ENCODE measurements at regions not wholly inside any gene's neighbourhood (a gene's known extent, or its start where the extent isn't known, plus 50 kb on each side); places are given as distances from the start of the nearest gene placed in this dataset.
"Not testable (repeated sequence)": the region's sequence is repeated elsewhere in the genome, so short reads cannot be mapped to it uniquely, and the experiment has no call there.

DNA sequence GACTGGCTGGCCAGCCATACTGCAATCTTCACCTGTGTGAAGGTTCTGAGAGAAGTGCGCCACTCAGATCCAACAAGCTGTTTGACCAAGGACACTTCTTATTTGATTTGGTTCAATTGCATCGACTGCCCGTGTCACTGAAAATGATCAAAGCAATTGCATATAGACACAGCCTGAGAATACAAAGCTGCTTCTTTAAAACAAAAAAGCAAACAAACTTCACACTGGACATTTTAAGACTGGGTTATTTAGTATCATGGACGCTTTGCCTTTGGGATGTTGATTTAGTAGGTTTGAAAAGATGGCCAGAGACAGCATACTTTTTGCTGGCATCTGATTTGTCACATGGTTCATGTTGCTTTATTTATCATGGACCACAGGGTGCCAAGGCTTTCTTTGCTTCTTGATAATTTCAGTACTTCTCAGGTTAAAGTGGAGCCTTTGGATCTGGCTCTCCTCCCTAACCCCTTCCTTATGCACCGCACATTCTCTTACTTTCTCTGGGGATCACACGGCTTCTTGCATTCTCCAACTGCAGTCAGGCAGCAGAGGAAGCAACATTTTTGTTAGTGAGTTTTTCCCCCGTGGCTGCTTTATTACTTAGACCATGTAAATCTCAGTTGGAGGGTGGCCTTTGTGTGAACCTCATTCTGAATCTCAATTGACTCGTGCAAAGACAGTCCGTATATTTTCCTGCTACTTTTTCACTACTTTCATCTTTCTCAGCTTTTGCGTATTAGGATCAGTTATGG is 151.0 kb downstream of the CD47 start:
- no peak for DNase-seq

DNA sequence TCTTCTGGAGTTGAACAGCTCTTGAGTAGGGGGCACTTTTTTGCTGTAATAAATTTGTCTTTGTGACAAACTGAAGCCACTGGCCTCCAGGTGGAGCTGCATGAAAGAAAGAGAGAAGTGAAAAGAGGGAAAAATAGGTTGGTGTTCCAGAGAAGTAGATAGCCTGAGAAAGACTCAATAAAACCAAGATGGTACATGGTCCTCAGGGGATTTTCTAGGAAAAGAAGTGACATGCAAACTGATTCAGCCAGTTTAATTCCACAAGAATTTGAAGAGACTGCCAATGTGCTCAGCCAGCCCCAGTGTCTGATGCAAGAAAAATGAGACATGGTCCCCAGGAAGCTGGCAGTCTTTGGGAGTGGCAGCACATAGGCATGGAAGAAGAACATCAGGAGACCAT is 152.7 kb downstream of the CD47 start:
- DNase-seq: peak; percentile 40

DNA sequence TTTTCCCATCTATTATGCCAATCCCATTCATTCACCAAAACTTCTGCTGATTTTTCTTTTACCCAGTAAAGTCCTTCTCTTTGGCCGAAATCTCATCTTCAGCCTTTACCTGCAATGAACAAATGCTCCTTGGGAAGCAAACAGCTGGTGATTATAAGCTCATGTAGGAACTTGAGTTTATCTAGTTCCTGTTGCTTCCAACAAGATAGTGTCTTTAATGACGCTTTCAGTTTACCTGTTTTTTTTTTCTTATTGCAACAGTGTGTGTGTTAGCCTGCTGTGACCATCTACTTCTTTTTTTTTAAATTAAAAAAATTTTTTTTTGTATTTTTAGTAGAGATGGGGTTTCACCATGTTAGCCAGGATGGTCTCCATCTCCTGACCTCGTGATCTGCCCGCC is 156.0 kb downstream of the CD47 start:
- DNase-seq: no peak

DNA sequence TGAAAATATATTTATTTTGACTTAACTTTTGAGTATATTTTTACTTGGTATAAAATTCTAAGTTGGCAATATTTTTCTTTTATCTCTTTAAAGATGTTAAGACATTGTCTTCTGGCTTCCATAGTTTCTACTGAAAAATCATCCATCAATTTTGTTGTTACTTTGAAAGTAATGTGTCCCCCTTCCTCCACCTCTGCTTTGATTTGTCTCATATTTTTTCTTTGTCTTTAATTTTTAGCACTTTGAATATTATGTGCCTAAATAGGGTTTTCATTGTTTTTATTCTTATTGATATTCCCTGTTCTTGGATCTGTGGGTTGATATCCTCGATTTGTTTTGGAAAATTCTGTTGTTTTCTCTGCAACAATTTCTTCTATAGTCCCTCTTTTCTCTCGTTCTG is 157.4 kb downstream of the CD47 start:
- no peak for DNase-seq

DNA sequence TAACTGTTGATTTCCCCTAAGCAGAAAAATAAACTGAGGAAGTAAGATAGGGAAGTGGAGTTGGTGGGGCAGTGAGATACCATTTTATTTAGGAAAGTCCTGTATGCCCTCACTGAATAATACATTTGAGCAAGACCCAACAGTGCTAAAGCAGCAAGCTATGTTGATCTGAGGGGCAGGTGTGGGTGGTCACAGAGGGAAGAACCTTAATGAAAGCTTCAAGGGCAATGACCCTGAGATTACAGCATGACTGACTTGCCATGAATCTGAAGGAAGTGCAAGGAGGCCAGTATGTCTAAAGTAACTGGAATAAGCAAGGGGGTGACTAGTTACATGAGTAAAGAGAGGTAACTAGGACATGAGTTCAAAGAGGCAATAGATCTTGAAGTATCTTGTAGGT is 159.5 kb downstream of the CD47 start:
- no peak for DNase-seq

DNA sequence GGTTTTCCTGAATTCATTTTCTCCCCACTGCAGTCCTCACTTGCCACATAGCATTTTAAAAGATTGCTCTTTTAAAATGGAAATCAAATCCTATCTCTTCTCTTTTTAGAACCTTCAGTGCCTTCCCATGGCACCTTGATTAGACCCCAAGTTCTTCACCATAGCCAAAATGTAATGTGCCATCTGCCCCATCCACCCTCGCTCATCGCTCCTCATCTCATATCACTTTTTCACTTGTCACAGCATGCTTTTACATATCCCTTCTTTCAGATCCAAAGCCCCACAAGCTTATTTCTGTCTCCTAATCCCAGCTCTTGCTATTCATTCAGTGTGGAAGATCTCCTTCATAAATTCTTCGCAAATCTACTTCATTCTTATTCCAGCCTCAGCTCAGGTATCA is 161.7 kb downstream of the CD47 start:
- no peak for DNase-seq

DNA sequence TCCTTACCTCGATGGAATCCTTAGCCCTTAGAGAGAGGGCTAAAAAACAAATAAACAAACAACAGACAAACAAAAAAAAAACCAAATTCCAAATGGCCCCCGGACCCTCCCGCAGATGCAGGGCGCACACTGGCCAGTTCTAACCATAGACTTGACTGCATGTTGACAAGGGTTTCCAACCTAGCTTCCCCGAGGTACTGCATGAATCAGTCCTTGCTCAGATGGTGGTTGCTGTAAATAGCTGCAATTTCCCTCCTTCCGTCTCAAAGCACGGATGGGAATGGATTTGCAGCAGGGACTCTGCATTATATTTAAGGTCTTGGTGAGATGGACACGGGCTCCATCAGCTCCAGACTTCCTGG is 162.8 kb downstream of the CD47 start:
- DNase-seq: no peak

DNA sequence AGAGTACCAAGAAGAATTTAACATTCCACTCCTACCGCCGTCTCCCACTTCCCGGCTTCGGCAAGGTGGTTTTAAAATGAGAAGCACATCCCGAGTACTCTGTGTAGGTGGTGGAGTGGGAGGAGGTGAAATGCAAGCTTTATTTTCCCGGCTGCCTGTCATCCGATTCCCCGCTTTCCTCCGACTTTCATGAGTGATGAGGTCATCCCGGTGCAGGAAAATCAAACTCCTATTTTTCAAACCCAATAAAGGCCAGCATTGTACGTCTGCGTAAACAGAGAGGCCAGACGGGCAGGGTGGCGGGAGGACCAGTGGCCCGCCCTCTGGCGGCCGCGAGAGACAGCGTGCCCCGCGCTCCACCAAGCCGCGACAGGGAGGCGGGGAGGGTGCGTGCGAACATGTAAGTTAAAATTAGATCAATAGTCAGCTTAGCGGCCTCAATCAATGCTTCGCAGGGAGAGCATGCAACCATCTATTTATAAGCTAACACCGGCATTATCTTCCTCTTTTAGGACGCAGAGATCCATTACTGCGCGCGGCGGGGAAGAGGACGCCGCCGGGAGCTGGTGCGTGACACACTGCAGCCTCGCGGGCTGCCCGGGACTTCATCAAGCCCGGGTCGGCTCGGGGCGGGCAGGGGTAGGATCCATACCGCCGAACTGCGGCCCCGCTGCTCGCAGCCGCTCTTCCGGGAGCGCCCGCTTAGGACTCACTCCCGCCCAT is 163.3 kb downstream of the CD47 start:
- peak; percentile 60 for DNase-seq

DNA sequence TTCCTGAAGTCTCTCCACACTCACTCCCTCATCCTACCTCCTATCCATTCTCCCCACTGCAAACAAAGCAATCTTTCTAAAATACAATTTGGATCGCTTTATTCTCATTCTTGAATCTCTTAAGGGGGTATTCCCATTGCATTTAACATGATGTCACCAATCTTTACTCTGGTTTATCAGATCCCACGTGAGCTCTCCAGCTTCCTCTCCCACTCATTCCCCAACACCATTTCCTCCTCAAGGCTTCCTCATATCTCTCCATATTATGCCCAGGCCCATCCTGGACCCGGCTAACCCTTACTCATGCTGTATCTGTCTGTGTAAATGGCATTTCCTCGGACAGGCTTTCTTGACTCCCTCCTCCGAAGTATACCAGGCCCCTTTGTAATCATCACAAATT is 165.0 kb downstream of the CD47 start:
- DNase-seq: no peak

DNA sequence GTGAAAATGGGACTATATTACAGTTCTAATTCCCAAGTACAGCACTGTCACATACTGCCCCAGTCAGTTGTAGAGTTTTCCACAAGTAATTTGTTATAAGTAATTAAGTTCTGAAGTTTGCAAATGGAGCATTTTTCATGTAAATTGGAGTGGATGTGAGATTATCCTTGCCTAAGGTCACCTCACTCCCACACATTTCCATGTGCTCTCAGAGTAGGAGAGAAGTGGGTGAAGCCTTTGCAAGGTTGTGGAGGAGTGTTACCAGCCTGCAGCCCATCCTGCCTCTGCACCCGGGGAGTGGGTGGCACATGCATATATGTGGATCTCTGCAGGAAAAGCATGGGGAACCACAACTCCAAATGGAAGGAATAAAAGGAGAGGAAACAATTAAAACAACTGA is 169.8 kb downstream of the CD47 start:
- DNase-seq: no peak

DNA sequence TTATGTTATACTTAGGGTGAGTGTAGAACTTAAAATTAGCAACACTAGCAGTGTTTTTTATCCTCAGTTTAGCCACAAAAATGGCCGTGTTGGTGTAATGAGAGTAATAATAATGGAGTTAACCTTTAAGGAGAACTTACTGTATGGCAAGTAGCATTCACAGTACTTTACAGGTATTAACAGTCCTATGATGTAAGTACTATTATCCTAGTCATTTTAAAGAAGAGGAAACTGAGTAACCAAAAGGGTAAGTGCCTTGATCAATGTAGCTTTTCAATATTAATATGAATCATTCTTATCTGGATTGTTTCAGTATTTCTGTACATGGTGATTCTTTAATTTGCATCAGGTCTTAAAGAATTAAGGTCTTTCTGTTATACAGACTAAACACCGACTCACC is 170.3 kb downstream of the CD47 start:
- no peak for DNase-seq

DNA sequence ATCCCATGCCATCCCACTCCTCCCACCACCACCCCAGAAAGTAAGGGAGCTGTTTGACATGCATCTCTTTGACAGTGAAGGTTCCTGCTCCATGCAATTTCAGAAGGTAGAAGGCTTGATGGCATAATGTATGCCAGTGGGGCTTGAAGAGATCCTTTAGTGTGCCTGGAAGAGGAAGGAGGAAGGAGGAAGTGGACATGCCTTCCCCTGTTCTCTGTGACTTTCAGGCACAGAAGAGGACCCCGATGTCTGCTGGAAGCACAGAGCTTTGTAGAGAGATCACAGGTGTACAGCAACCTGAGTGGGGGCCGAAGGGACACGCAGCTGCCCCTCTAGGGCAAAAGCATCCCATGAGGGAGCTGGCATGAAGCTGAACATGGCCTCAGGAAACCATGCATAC is 171.6 kb downstream of the CD47 start:
- DNase-seq: no peak

DNA sequence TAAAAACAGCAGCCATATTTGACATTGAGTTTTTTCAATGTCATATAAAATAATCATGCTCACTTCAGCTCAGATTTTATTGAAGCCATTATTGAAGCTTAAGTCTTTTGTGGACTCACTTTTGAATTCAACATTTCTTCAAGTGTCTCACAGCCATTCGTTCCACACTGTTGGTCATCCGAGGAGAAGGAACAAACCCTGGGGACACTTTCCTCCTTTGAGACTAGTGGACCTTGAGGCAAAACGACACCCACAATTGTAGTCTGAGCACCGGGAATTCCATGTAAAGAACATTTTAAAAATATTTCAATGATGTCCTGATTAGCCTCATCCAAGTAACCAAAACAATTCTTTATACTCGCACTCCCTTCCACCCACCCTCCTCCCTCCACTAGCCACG is 174.7 kb downstream of the CD47 start:
- DNase-seq: no peak

DNA sequence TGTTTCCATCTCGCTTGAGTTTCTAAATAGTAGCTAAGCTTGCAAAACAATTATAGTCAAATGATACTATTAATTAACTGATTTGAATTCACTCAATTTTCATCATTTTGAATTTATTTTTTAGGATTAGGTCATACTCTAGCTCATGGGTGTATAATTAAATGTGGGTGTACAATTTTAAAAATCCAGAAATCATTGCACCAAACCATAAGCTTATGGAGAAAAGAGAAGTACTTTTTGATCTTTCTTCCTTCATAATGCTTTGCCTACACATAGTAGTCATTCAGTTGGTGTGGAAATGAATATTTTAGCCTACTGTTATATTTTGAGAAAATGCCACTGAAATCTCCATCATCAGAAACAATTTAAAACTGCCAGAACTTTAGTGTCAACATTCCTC is 175.1 kb downstream of the CD47 start:
- no peak for DNase-seq

DNA sequence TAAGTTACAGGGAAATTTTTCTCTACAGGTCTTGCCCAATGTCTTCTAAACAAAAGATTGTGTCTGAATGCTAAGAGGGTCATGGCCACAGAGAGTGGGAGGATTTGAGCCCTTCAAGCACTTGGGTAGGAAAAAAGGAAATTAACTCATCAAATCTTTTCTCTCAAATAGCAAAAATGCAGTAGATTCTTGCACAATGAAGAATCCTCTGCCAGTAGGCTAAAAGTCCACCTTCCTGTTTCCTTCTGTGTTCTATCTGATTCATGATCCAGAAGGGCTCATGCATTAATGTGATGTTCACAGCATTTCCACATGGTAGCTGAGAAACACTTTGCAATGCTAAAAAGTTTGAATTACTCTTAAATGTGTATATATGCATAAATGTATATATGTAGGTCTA is 177.1 kb downstream of the CD47 start:
- no peak for DNase-seq

DNA sequence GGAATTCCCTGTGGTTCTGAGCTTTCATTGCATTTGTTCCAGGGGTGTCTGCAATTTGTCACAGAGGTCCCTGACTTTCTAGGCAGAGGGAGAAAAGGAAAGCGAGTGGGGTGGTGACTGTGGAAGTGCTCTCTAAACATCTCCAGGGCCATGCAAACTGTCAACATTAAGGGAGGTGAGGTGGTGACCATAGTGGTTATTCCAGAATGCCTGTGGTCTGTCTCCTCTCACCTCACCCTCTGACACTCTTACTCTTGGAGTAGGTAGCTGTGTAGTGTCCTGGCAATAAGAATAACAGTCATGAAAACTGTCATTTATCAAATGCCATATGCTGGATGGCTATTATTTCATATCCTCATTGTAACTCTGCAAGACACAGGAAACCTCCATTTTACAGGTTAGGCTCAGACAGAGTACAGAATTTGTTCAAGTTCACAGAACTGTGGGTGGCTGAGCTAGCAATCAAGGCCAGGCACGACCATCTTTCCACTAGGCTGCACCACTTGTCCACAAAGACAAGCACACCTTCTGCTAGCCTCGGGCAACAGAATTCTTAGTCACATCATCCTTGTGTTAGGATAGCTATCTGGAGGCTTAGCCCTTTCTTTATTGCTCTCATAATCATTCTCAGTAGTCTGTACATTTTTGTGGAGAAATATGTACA is 179.4 kb downstream of the CD47 start:
- no peak for DNase-seq

DNA sequence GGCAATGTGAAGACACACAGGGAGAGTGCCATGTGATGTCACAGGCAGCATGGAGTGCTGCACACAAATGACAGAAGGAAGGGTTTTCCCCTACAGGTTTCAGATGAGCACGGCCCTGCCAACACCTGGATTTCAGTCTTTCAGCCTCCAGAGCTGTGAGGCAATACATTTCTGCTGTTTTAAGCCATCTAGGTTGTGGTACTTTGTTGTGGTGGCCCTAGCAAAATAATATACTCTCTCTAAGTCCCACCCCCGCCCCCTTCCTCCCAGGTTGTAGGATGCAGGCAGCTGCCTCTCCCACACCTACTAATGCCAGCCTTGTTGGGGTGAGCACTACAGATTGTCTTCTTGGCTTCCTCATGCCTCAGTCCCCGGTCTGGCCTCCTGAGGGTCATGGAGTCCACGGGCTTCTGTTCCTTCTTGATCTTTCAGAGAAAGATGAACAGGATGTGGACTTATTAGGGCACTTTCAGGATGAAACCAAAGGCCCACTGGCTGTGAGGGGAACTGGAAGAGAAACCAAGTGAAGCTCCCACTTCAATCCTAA is 180.0 kb downstream of the CD47 start:
- DNase-seq: no peak

DNA sequence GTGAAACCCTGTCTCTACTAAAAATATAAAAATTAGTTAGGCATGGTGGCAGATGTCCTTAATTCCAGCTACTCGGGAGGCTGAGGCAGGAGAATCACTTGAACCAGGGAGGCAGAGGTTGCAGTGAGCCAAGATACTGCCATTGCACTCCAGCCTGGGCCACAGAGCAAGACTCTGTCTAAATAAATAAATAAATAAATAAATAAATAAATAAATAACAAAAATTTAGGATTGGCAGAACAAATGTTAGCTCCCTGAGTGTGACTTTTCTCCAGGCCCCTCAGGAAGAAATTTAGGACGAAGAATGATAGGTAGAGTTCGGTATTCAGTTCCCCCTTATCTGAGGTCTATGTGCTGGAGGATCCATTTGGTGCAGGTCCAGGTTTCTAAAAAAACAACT is 181.2 kb downstream of the CD47 start:
- not testable (repeated sequence) for DNase-seq

DNA sequence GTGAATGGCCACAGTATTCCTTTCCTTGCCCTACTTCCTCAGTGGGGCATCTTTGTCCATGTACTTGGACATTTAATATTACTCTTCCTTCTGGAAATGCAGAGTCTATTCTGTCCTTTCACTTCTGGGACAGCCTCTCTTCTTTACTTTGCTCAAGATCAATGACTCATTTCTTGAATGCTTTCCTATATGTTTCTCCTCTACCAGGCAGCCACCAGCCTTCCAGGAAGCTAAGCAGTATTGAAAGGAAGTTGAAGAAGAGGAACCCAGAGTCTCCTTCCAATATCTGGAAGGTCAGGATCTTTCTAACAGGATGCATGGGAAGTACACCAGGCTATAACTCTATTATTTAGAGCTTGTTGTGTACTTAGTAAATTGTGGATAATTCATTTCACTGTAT is 182.8 kb downstream of the CD47 start:
- no peak for DNase-seq

DNA sequence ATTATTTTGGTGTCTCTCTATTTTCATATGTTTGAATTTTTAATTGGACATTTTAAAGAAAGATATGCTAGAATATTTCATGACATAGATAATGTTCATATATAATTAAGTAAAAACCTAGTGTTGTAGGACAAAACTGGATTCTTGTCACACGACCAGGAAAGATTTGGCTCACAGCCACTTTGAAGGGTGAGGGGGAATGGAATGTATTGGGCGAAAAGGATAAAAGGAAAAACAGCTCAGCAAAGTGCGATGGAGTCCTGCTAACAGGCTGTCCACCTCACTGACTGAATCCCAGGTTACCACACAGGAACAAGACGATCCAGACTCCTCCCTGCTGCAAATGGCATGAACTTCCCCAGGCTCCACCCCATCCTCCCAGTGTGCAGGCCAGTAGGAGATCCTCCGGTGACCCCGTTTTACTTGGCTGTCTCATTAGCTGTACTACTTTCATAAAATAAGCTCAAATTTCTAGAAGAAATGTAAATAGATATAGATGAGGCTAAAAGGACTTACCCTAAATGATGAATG is 186.2 kb downstream of the CD47 start:
- DNase-seq: no peak

DNA sequence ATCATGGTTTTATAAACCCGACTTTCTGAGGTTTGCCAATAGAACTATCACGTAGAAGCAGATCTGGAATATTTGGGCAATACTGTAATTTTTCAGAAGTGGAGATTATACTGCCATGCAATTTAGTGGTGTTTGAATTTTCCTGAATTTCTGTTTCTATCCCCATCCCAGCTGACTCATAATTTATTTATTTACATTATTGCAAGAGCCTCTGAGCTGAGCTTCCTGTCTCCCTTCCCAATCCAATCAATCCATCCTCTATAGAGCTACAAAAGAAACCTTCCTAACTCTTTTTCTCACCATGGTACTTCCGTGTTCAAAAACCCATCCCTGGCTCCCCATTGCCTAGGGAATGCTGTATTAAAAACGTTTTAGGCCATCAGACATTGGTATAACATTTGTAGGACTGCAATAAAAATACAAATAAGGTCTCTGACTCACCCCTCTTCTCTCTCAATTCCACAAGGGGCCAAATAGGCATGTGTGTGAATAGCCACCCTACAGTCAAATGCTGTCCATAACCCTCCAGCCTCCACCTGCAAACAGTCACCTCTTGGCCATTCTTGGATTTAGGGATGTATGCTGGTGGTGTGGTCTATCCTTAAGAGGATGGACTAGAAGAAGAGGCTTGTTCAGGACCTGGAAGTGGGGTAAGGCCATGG is 190.7 kb downstream of the CD47 start:
- DNase-seq: no peak

DNA sequence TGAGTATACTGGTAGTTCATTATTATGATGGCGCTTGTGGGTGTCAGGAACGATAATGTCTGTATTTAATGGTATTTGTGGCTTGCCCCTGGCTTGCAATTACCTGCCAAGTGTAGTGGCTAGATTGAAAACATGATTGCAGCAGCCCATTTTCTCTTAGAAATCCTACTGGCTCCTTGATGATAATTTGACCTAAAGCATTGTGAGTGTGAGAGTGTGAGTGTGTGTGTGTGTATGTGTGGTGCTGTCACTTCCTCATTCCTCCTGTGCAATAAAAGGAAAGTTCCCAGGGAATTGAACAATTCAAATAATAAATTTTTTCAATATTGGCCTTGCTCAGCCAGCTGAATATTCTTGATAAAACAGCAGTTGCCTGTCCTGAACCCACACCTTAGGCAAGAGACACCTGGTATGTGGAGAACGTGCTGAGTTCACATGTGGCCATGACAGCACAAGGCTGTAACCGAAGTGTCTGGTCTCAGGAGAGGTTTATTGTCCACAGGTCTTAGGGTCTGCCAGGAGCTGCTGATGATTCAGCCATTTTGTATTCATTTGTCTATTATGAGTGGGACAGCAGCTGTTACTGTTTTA is 193.3 kb downstream of the CD47 start:
- no peak for DNase-seq

DNA sequence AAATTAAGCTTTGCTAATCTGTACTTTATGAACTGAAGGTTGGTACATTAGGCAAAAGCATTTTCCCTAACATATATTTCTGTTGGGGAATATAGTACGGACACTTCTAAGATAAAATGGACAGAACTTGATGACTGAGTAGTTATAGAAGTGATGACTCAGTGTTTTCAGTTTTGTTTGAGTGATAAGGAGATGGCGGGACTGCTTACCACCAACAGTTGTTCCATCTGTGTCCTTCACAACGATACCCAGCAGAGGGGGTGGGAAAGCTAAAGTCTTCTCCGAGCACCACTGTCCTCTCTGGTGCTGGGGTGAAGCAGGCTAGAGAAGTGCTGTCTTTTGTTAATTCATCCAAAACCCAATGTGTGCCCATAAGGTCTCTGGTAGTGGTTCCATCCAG is 195.8 kb downstream of the CD47 start:
- no peak for DNase-seq
